B cell (primary cell): ENCODE measurements at regions not wholly inside any gene's neighbourhood (a gene's known extent, or its start where the extent isn't known, plus 50 kb on each side); places are given as distances from the start of the nearest gene placed in this dataset.

Experiments
- EZH2 ChIP-seq: IDR thresholded peaks from 2 replicates; pipeline ENCODE4 v1.6.1; 2012; ENCODE audit warnings: borderline replicate concordance, low read depth, mild to moderate bottlenecking, moderate library complexity, low read length; ENCODE audit not compliant: insufficient read depth, poor library complexity, severe bottlenecking
- TF ChIP-seq, protein P1 (sequence below): fragments of 200-600 bp; IDR thresholded peaks from one replicate; pipeline ENCODE4 v1.8.0; 2022; ENCODE audit warnings: antibody characterized with exemption, mild to moderate bottlenecking

DNA sequence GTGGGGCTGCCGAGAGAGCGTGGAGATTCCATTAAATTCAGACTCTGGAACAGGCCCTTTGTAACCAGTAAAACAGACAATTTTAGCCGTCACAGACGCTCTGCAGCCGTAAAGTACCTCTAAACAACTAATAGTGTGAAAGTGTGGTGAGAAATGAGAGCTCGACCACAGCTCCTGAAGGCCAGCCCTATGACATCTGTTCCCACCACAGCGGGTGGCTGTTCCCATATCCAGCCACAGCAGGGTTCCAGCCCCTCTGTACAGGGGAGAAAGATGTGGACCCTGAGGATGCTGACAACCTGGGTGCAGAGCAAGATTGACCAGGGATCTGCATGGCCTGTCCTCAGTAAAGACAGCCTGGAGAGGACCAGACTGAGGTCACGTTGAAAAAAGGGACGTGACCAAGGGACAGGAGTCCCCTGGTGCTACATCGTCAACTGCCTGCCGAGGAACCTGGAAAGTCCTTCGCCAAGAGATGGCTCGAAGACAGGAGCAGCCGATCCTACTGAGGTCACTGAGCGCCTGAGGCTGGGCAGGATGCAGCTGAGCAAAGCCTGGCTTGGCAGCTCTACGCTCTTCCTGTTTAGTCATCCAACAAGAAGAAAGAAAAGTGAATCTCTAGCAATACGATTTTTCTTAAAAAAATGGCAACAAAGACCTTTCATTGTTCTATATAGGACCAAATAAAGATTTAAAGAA, 831.7 kb downstream of the RNF144A start:
- TF ChIP-seq, protein P1, sequence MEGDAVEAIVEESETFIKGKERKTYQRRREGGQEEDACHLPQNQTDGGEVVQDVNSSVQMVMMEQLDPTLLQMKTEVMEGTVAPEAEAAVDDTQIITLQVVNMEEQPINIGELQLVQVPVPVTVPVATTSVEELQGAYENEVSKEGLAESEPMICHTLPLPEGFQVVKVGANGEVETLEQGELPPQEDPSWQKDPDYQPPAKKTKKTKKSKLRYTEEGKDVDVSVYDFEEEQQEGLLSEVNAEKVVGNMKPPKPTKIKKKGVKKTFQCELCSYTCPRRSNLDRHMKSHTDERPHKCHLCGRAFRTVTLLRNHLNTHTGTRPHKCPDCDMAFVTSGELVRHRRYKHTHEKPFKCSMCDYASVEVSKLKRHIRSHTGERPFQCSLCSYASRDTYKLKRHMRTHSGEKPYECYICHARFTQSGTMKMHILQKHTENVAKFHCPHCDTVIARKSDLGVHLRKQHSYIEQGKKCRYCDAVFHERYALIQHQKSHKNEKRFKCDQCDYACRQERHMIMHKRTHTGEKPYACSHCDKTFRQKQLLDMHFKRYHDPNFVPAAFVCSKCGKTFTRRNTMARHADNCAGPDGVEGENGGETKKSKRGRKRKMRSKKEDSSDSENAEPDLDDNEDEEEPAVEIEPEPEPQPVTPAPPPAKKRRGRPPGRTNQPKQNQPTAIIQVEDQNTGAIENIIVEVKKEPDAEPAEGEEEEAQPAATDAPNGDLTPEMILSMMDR: no peak
- TF ChIP-seq EZH2: no peak
